Limb (tissue), 2 donors: ENCODE measurements at regions not wholly inside any gene's neighbourhood (a gene's known extent, or its start where the extent isn't known, plus 50 kb on each side); places are given as distances from the start of the nearest gene placed in this dataset.
"Not testable (repeated sequence)": the region's sequence is repeated elsewhere in the genome, so short reads cannot be mapped to it uniquely, and the experiment has no call there.

Source experiments
- DNase-seq, 2 donors: peaks; one replicate each; pipeline ENCODE4 v3.0.0-alpha.2; 2016; ENCODE audit errors: extremely low spot score in 2 of 2

GRCh38 chr18:9016633-9017166 is 85.8 kb upstream of the NDUFV2 start:
- no peak for DNase-seq

GRCh38 chr18:9017167-9017904 is 85.2 kb upstream of the NDUFV2 start:
- peak; percentile 13 to 50 for DNase-seq

GRCh38 chr18:9017905-9018227 is 84.6 kb upstream of the NDUFV2 start:
- no peak for DNase-seq

GRCh38 chr18:9019135-9019534 is 83.4 kb upstream of the NDUFV2 start:
- DNase-seq = no peak

GRCh38 chr18:9020221-9020620 is 82.3 kb upstream of the NDUFV2 start:
- DNase-seq = no peak

GRCh38 chr18:9021458-9021857 is 81.0 kb upstream of the NDUFV2 start:
- DNase-seq = no peak

- DNase-seq = no peak
Measured at GRCh38 chr18:9022397-9023155, 79.9 kb upstream of the NDUFV2 start.

GRCh38 chr18:9024031-9024646 is 78.4 kb upstream of the NDUFV2 start:
- not testable (repeated sequence) for DNase-seq

- DNase-seq = no peak
Measured at GRCh38 chr18:9025091-9025838, 77.2 kb upstream of the NDUFV2 start.

GRCh38 chr18:9029131-9029530 is 73.4 kb upstream of the NDUFV2 start:
- DNase-seq = no peak

- no peak for DNase-seq
Measured at GRCh38 chr18:9032519-9032918, 70.0 kb upstream of the NDUFV2 start.

- DNase-seq = no peak
Measured at GRCh38 chr18:9038277-9038871, 64.1 kb upstream of the NDUFV2 start.

- no peak for DNase-seq
Measured at GRCh38 chr18:9039441-9040071, 62.9 kb upstream of the NDUFV2 start.

GRCh38 chr18:9042766-9043481 is 59.6 kb upstream of the NDUFV2 start:
- DNase-seq = no peak

- no peak for DNase-seq
Measured at GRCh38 chr18:9043581-9043980, 58.9 kb upstream of the NDUFV2 start.

- DNase-seq = no peak
Measured at GRCh38 chr18:9047715-9048114, 54.8 kb upstream of the NDUFV2 start.

GRCh38 chr18:9048236-9048635 is 54.3 kb upstream of the NDUFV2 start:
- DNase-seq = no peak

GRCh38 chr18:9048808-9049494 is 53.5 kb upstream of the NDUFV2 start:
- DNase-seq = no peak

- DNase-seq = no peak
Measured at GRCh38 chr18:9049495-9049809, 53.0 kb upstream of the NDUFV2 start.
